Panc1 (cell line): ENCODE measurements at regions not wholly inside any gene's neighbourhood (a gene's known extent, or its start where the extent isn't known, plus 50 kb on each side); places are given as distances from the start of the nearest gene placed in this dataset.

Source experiments
- ATAC-seq: fragments of 200-7000 bp; cut with Tn5 transposase; 2 replicates; pipeline ENCODE4 v1.9.1; 2020; ENCODE audit warnings: mild to moderate bottlenecking, moderate library complexity
- BruUV-seq: library from RNA; stranded (reverse); fragments of 400-500 nt; replicated peaks from 2 replicates; lab custom pipeline; 2021; lab: Mats Ljungman, UMichigan
- CTCF ChIA-PET: fragments of 300-600 bp; sonication (Branson Sonifier 250); formaldehyde crosslinking; loops from one replicate; lab custom pipeline; 2022; ENCODE audit warnings: antibody characterized with exemption; lab: Charles Lee
- POLR2A ChIA-PET: fragments of 300-600 bp; sonication (Branson Sonifier 250); formaldehyde crosslinking; loops from one replicate; lab custom pipeline; 2022; ENCODE audit warnings: antibody characterized with exemption; lab: Charles Lee
- DNase-seq: peaks from one replicate; pipeline ENCODE4 v3.0.0-alpha.2; 2010; ENCODE audit warnings: low read depth, low spot score
- H3K27ac ChIP-seq: 2 replicates; pipeline ENCODE4 v1.5.1; 2011; ENCODE audit warnings: mild to moderate bottlenecking, low read length, inconsistent platforms
- H3K27me3 ChIP-seq: fragments of 200-500 bp; sonication (Bioruptor generic); 2 replicates; pipeline ENCODE4 v1.6.0; 2014; ENCODE audit warnings: low read length, inconsistent platforms; ENCODE audit not compliant: control insufficient read depth, insufficient read depth
- H3K36me3 ChIP-seq: fragments of 200-500 bp; sonication (Bioruptor generic); 2 replicates; pipeline ENCODE4 v1.5.1; 2014; ENCODE audit warnings: inconsistent platforms, mild to moderate bottlenecking, low read length, moderate library complexity; ENCODE audit not compliant: control insufficient read depth, insufficient read depth
- H3K4me1 ChIP-seq: 2 replicates; pipeline ENCODE4 v1.5.1; 2011; ENCODE audit warnings: inconsistent platforms, mild to moderate bottlenecking, low read length, moderate library complexity; ENCODE audit not compliant: control insufficient read depth, insufficient read depth
- H3K4me3 ChIP-seq, 2 experiments: 2 replicates each; pipeline ENCODE4 v1.5.1; 2011 to 2012; ENCODE audit warnings: low read depth in 2 of 2, low read length in 2 of 2, mild to moderate bottlenecking in 2 of 2, inconsistent platforms in 1 of 2, moderate library complexity in 1 of 2
- H3K9me3 ChIP-seq: fragments of 200-500 bp; sonication (Bioruptor generic); 2 replicates; pipeline ENCODE4 v1.5.1; 2014; ENCODE audit warnings: low read depth, mild to moderate bottlenecking, inconsistent platforms, low read length, moderate library complexity; ENCODE audit not compliant: control insufficient read depth, insufficient read depth
- POLR2AphosphoS5 ChIP-seq: IDR thresholded peaks from 2 replicates; pipeline ENCODE4 v1.6.1; 2012; ENCODE audit warnings: mild to moderate bottlenecking, low read depth, low read length, moderate library complexity
- REST ChIP-seq, 2 experiments: IDR thresholded peaks; 2 replicates each; pipeline ENCODE4 v1.6.1; 2011 to 2012; ENCODE audit warnings: low read depth in 2 of 2, control low read depth in 1 of 2, low read length in 1 of 2, mild to moderate bottlenecking in 1 of 2, moderate library complexity in 1 of 2; ENCODE audit not compliant: insufficient read depth in 1 of 2
- SIN3A ChIP-seq: IDR thresholded peaks from 2 replicates; pipeline ENCODE4 v1.6.1; 2012; ENCODE audit warnings: low read depth, mild to moderate bottlenecking, low read length, moderate library complexity, borderline replicate concordance; ENCODE audit not compliant: insufficient read depth
- TCF7L2 ChIP-seq: IDR thresholded peaks from 2 replicates; pipeline ENCODE4 v1.6.1; 2011; ENCODE audit warnings: mild to moderate bottlenecking, low read depth, low read length, inconsistent platforms
- in situ Hi-C: cut with HindIII; loops from 2 replicates; pipeline ENCODE4 v1.10.0; 2016; ENCODE audit warnings: low sequenced_read_pairs, low pct_unique_long_range_greater_than_20kb
- intact Hi-C: fragments of 100-400 bp; cut with micrococcal nuclease; formaldehyde crosslinking; loops from one replicate; pipeline ENCODE4 v1.10.0; 2022; ENCODE audit not compliant: unreplicated experiment
- TF ChIP-seq, protein P1 (sequence below): fragments of 450-650 bp; IDR thresholded peaks from 2 replicates; pipeline ENCODE4 v1.5.1; 2017; ENCODE audit warnings: mild to moderate bottlenecking

GRCh38 chr3:164515256-164515655 is 563.0 kb downstream of the SI start:
- ATAC-seq: no peak
- in situ Hi-C loops (no loop called here), intact Hi-C loops (no loop called here)
- CTCF ChIA-PET: no interaction called here
- no peak for TF ChIP-seq TCF7L2
- no peak for TF ChIP-seq SIN3A
- TF ChIP-seq REST (IDR thresholded peaks at IDR 0.05; ENCODE audit: insufficient read depth in 1 of 2, low read depth in 2 of 2, low read length in 1 of 2): no peak
- TF ChIP-seq POLR2AphosphoS5: no peak
- POLR2A ChIA-PET: no interaction called here
- Histone ChIP-seq H3K36me3 (no peaks in the 10 kb centered on the region), H3K4me3 (no peak overlapping the region), H3K27me3 (no peaks in the 10 kb centered on the region), H3K9me3 (no peaks in the 10 kb centered on the region), H3K27ac (no peak overlapping the region), H3K4me1 (no peaks in the 10 kb centered on the region)
- BruUV-seq: no TSS peak
- no peak for DNase-seq

- Histone ChIP-seq H3K27me3 (no peaks in the 10 kb centered on the region), H3K4me3 (no peak overlapping the region), H3K9me3 (no peaks in the 10 kb centered on the region), H3K27ac (no peak overlapping the region), H3K36me3 (no peaks in the 10 kb centered on the region), H3K4me1 (no peaks in the 10 kb centered on the region)
- CTCF ChIA-PET: no interaction called here
- intact Hi-C loops (no loop called here), in situ Hi-C loops (no loop called here)
- POLR2A ChIA-PET: no interaction called here
- DNase-seq: no peak
- no peak for ATAC-seq
- no TSS peak for BruUV-seq
- TF ChIP-seq POLR2AphosphoS5 (no peak), TCF7L2 (no peak)
Observed at GRCh38 chr3:164514576-164514975, 563.7 kb downstream of the SI start.

GRCh38 chr3:164507886-164508285 is 570.4 kb downstream of the SI start:
- no TSS peak for BruUV-seq
- TF ChIP-seq POLR2AphosphoS5 (no peak), REST (IDR thresholded peaks at IDR 0.05; ENCODE audit: insufficient read depth in 1 of 2, low read depth in 2 of 2, low read length in 1 of 2) (no peak), SIN3A (no peak), TCF7L2 (no peak)
- TF ChIP-seq, protein P1, sequence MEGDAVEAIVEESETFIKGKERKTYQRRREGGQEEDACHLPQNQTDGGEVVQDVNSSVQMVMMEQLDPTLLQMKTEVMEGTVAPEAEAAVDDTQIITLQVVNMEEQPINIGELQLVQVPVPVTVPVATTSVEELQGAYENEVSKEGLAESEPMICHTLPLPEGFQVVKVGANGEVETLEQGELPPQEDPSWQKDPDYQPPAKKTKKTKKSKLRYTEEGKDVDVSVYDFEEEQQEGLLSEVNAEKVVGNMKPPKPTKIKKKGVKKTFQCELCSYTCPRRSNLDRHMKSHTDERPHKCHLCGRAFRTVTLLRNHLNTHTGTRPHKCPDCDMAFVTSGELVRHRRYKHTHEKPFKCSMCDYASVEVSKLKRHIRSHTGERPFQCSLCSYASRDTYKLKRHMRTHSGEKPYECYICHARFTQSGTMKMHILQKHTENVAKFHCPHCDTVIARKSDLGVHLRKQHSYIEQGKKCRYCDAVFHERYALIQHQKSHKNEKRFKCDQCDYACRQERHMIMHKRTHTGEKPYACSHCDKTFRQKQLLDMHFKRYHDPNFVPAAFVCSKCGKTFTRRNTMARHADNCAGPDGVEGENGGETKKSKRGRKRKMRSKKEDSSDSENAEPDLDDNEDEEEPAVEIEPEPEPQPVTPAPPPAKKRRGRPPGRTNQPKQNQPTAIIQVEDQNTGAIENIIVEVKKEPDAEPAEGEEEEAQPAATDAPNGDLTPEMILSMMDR: no peak
- ChIA-PET POLR2A (no interaction called here), CTCF (no interaction called here)
- intact Hi-C loops: no loop called here
- in situ Hi-C loops: no loop called here
- Histone ChIP-seq H3K36me3 (no peaks in the 10 kb centered on the region), H3K9me3 (peaks cover 3% of the 10 kb centered on the region; the same call in 1 of the 2 replicates), H3K4me3 (no peak overlapping the region), H3K27ac (no peak overlapping the region), H3K4me1 (no peaks in the 10 kb centered on the region), H3K27me3 (no peaks in the 10 kb centered on the region)
- DNase-seq (no peak), ATAC-seq (no peak)
